OCI-LY3 (cell line): ENCODE measurements at regions not wholly inside any gene's neighbourhood (a gene's known extent, or its start where the extent isn't known, plus 50 kb on each side); places are given as distances from the start of the nearest gene placed in this dataset.

ENCODE experiments used
- EZH2phosphoT487 ChIP-seq: fragments of 200-600 bp; shearing (Covaris generic); IDR thresholded peaks from 2 replicates; pipeline ENCODE4 v1.6.1; 2018; ENCODE audit warnings: antibody characterized with exemption, mixed run types, low read depth
- TF ChIP-seq, protein P1 (sequence below): fragments of 200-600, 300-600 bp; sonication (generic); IDR thresholded peaks from 2 replicates; pipeline ENCODE4 v1.5.1; 2014; ENCODE audit warnings: antibody characterized with exemption, low read length, low read depth

DNA sequence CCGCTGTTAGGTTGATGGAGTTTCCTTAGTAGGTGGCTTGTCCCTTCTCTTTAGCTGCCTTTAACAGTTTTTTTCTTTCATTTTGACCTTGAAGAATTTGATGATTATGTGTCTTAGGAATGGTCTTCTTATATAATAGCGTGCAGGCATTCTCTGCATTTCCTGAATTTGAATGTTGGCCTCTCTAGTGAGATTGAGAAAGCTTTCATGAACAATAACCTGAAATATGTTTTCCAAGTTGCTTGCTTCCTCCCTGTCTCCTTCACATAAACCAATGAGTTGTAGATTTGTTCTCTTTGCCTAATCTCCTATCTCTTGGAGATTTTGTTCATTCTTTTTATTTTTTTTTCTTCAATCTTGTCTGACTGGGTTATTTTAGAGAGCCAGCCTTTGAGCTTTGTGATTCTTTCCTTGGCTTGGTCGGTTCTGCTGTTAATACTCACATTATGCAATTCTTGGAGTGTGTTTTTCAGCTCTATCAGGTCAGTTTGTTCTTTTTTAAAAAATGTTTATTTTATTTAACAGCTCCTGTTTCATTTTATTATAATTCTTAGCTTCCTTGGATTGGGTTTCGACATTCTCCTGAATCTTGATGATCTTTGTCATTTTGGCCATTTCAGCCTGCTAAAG, 627.9 kb downstream of the SI start:
- TF ChIP-seq EZH2phosphoT487, result no peak
- TF ChIP-seq, protein P1, sequence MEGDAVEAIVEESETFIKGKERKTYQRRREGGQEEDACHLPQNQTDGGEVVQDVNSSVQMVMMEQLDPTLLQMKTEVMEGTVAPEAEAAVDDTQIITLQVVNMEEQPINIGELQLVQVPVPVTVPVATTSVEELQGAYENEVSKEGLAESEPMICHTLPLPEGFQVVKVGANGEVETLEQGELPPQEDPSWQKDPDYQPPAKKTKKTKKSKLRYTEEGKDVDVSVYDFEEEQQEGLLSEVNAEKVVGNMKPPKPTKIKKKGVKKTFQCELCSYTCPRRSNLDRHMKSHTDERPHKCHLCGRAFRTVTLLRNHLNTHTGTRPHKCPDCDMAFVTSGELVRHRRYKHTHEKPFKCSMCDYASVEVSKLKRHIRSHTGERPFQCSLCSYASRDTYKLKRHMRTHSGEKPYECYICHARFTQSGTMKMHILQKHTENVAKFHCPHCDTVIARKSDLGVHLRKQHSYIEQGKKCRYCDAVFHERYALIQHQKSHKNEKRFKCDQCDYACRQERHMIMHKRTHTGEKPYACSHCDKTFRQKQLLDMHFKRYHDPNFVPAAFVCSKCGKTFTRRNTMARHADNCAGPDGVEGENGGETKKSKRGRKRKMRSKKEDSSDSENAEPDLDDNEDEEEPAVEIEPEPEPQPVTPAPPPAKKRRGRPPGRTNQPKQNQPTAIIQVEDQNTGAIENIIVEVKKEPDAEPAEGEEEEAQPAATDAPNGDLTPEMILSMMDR, result no peak
